Heart right ventricle (tissue), 16 donors: ENCODE measurements at regions not wholly inside any gene's neighbourhood (a gene's known extent, or its start where the extent isn't known, plus 50 kb on each side); places are given as distances from the start of the nearest gene placed in this dataset.

Experiments used
- ATAC-seq, 8 donors: fragments of 200-7000 bp; cut with Tn5 transposase; one replicate each; pipeline ENCODE4 v1.9.1; 2020; ENCODE audit warnings: mild to moderate bottlenecking in 8 of 8, moderate library complexity in 8 of 8, moderate number of reproducible peaks in 1 of 8
- DNase-seq, 2 donors: peaks; one replicate each; pipeline ENCODE4 v3.0.0-alpha.2; 2020
- H3K27ac ChIP-seq, 10 donors: fragments of 200-600 bp; sonication (generic) in 2 of 10; one replicate each; pipeline versions ENCODE4 v1.5.0 to v1.8.0; 2020 to 2022; ENCODE audit warnings: mild to moderate bottlenecking in 3 of 10
- H3K27me3 ChIP-seq, 7 donors: fragments of 200-600 bp; one replicate each; pipeline ENCODE4 v1.8.0; 2021 to 2022; ENCODE audit warnings: mild to moderate bottlenecking in 2 of 7
- H3K36me3 ChIP-seq, 9 donors: fragments of 200-600 bp; sonication (generic) in 1 of 9; one replicate each; pipeline versions ENCODE4 v1.5.0 to v1.8.0; 2020 to 2022; ENCODE audit warnings: mild to moderate bottlenecking in 2 of 9
- H3K4me1 ChIP-seq, 9 donors: fragments of 200-600 bp; sonication (generic) in 1 of 9; one replicate each; pipeline versions ENCODE4 v1.5.0 to v1.8.0; 2020 to 2022; ENCODE audit warnings: mild to moderate bottlenecking in 4 of 9
- H3K4me3 ChIP-seq, 10 donors: fragments of 200-600 bp; sonication (generic) in 2 of 10; one replicate each; pipeline versions ENCODE4 v1.5.0 to v1.8.0; 2020 to 2022; ENCODE audit warnings: mild to moderate bottlenecking in 7 of 10, moderate library complexity in 2 of 10
- H3K9me3 ChIP-seq, 11 donors: fragments of 200-600 bp in 10 of 11; sonication (generic) in 2 of 11; one replicate each; pipeline versions ENCODE4 v1.5.0 to v1.8.0; 2013 to 2022; ENCODE audit warnings: mild to moderate bottlenecking in 2 of 11, control low read depth in 1 of 11, moderate library complexity in 1 of 11
- WGBS, 2 donors: extraction: QIAGEN DNeasy Blood & Tissue Kit; methylation state at CpG; one replicate each; pipeline ENCODE4 v1.1.7; 2013; ENCODE audit warnings: inconsistent platforms in 1 of 2; 5-methylcytosine and 5-hydroxymethylcytosine counted together
- intact Hi-C, 10 donors: fragments of 100-400 bp; cut with DNase I; formaldehyde crosslinking; loops; one replicate each; pipeline versions ENCODE4 v1.11.1 to v1.14.2; 2022
- TF ChIP-seq, protein P1 (sequence below), 9 donors: fragments of 200-600 bp; sonication (generic) in 2 of 9; IDR thresholded peaks; one replicate each; pipeline versions ENCODE4 v1.5.0 to v1.8.0; 2021 to 2022; ENCODE audit warnings: antibody characterized with exemption in 9 of 9, mild to moderate bottlenecking in 5 of 9, moderate library complexity in 1 of 9
- donor health status: Arrhythmogenic right ventricular cardiomyopathy.
- donor health status: ischemic (EF 13 %, LVEDD 7.1; RV severe dilation, severe dysfunction).
- donor health status: healthy with polysubstance abuse.
- donor health status: DM: no; HTN: yes; CAD: no.
- donor health status: DM: no; HTN: no; CAD: no.
- donor health status: ischemic (EF 25% LVEDD 6.9; RV normal size, moderate dysfunction).
- donor health status: ischemic (EF 25% LVEDD 5.7; RV mildly dilated, moderate dysfunction).
- donor health status: healthy.
- donor health status: DM: yes; HTN: yes; CAD: no.
- donor health status: Ischemic cardiomyopathy.
- donor health status: ischemic (EF 35%, LVEDD 5.7; RV mildly dilated, moderate dysfunction).
- donor health status: nonischemic (EF 11% LVEDD 7.7; RV severe dilation, severe dysfunction).
- donor health status: DM: yes; HTN: yes; CAD: no.
- donor health status: PGD.
- donor health status: ischemic (EF 29% LVEDD 5.4; RV normal size, mild dysfunction).
- donor health status: nonischemic (EF 23%, LVEDD 6.1; RV moderate dilation, normal function).

DNA sequence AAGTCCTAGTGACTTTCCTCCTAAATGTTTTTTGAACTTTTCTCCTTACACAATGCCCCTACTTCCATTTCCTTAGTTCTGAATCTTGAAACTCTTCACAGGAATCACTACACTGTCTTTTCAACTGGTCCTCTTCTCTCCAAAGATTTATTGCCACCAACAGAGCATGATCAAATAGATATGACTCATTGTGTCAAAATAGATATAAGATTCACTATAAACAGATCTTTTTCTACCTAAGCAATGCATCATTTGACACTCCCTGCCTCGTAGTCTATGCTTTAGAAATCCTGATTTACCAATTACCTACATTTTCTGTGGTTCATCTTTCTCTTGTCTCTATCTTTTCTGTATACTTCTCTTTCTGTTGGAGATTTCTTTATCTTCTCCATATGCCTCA, 789.6 kb upstream of the SLIT2 start:
- H3K4me1 ChIP-seq: no peaks in the 10 kb centered on the region
- H3K27ac ChIP-seq: no peak overlapping the region
- no peak for DNase-seq
- H3K36me3 ChIP-seq: no peaks in the 10 kb centered on the region
- ATAC-seq: no peak
- WGBS, 2 donors: 85 to 94% methylated on average over 1 of the region's 1 CpG
- no peaks in the 10 kb centered on the region for H3K27me3 ChIP-seq
- TF ChIP-seq, protein P1, sequence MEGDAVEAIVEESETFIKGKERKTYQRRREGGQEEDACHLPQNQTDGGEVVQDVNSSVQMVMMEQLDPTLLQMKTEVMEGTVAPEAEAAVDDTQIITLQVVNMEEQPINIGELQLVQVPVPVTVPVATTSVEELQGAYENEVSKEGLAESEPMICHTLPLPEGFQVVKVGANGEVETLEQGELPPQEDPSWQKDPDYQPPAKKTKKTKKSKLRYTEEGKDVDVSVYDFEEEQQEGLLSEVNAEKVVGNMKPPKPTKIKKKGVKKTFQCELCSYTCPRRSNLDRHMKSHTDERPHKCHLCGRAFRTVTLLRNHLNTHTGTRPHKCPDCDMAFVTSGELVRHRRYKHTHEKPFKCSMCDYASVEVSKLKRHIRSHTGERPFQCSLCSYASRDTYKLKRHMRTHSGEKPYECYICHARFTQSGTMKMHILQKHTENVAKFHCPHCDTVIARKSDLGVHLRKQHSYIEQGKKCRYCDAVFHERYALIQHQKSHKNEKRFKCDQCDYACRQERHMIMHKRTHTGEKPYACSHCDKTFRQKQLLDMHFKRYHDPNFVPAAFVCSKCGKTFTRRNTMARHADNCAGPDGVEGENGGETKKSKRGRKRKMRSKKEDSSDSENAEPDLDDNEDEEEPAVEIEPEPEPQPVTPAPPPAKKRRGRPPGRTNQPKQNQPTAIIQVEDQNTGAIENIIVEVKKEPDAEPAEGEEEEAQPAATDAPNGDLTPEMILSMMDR (IDR thresholded peaks at IDR 0.05): no peak
- H3K9me3 ChIP-seq: peaks cover 0 to 3% (median 0%) of the 10 kb centered on the region in 11 donors
- H3K4me3 ChIP-seq: no peak overlapping the region
- intact Hi-C loops: no loop called here

DNA sequence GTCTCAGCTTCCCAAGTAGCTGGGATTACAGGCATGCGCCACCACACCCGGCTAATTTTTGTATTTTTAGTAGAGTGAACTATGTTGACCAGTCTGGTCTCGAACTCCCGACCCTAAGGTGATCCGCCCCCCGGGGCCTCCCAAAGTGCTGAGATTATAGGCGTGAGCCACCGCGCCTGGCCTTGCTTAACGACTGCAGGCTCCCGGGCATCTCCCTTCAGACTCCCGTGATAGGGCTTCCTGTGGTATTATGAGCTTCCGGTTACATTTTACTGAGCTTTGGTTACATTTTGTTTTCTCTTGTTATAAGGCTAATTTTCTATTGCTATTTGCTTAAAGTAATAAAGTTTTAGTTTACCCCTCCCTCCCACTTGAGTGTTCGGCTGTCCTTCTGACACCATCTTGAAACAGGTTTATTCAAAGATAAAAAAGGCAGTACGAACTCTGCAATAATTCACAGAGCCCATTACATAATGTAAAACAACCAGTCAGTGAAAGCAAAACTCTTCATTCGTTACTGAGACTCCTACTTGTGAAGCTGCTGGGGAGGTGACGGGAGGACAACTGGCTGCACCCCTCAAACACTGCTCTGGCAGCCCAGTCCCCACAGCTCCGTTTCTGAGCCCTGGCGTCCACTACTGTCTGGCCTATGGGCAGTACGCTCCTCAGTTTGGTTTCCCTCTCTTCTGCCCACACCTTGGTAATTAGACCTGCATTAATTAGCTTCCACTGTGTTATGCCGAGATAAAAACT, 795.7 kb upstream of the SLIT2 start:
- Histone ChIP-seq H3K27me3 (no peaks in the 10 kb centered on the region), H3K4me3 (no peak overlapping the region), H3K9me3 (peaks cover 0 to 17% (median 0%) of the 10 kb centered on the region in 11 donors), H3K36me3 (no peaks in the 10 kb centered on the region), H3K4me1 (no peaks in the 10 kb centered on the region), H3K27ac (no peak overlapping the region)
- 93 to 94% methylated on average over 21 of the region's 21 CpGs for WGBS, 2 donors
- TF ChIP-seq, protein P1 (IDR thresholded peaks at IDR 0.05): no peak
- ATAC-seq: no peak
- DNase-seq: no peak
- intact Hi-C loops: no loop called here

GRCh38 chr4:19455196-19455595, 796.5 kb upstream of the SLIT2 start:
- intact Hi-C loops: no loop called here
- no peak for ATAC-seq
- H3K4me3 ChIP-seq: no peak overlapping the region
- no peaks in the 10 kb centered on the region for H3K36me3 ChIP-seq
- H3K4me1 ChIP-seq: no peaks in the 10 kb centered on the region
- no peaks in the 10 kb centered on the region for H3K27me3 ChIP-seq
- H3K9me3 ChIP-seq: peaks cover 0 to 21% (median 0%) of the 10 kb centered on the region in 11 donors
- TF ChIP-seq, protein P1 (IDR thresholded peaks at IDR 0.05): no peak
- 89 to 92% methylated on average over 14 of the region's 14 CpGs for WGBS, 2 donors
- no peak for DNase-seq
- no peak overlapping the region for H3K27ac ChIP-seq

DNA sequence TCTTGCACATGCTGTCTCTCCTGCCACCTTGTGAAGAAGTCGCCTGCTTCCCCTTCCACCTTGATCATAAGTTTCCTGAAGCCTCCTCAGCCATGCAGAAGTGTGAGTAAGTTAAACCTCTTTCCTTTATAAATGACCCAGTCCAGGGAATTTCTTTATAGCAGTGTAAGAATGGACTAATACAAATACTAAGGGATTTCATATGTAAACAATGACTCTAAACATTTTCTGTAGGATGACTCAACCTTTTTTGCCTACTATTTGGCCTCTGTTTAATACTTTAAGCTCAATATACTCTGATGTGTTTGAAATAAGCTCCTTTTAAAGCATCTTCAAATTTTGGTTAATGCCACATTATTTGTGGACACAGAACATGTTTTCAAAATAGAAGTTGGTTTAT, 813.5 kb upstream of the SLIT2 start:
- no peaks in the 10 kb centered on the region for H3K27me3 ChIP-seq
- H3K36me3 ChIP-seq: no peaks in the 10 kb centered on the region
- H3K9me3 ChIP-seq: peaks cover 0 to 37% (median 2%) of the 10 kb centered on the region in 11 donors
- intact Hi-C loops: no loop called here
- 71 to 84% methylated on average over 1 of the region's 1 CpG for WGBS, 2 donors
- H3K4me1 ChIP-seq: no peaks in the 10 kb centered on the region
- ATAC-seq: no peak
- H3K4me3 ChIP-seq: no peak overlapping the region
- no peak for DNase-seq
- no peak overlapping the region for H3K27ac ChIP-seq
- TF ChIP-seq, protein P1 (IDR thresholded peaks at IDR 0.05): no peak
